GM08714 (cell line): ENCODE measurements at regions not wholly inside any gene's neighbourhood (a gene's known extent, or its start where the extent isn't known, plus 50 kb on each side); places are given as distances from the start of the nearest gene placed in this dataset.

Experiments
- H3K4me3 ChIP-seq: fragments of 200-500 bp; sonication (Bioruptor generic); 2 replicates; pipeline ENCODE4 v1.5.1; 2014; ENCODE audit warnings: mild to moderate bottlenecking, low read length, inconsistent platforms
- ZNF274 ChIP-seq: IDR thresholded peaks from 2 replicates; pipeline ENCODE4 v1.6.1; 2012; ENCODE audit warnings: mild to moderate bottlenecking, low read depth, low read length

GRCh38 chr15:26352909-26353308 is 420.0 kb downstream of the GABRB3 start:
- no peak overlapping the region for H3K4me3 ChIP-seq
- TF ChIP-seq ZNF274, result no peak

GRCh38 chr15:26352406-26352805 is 420.5 kb downstream of the GABRB3 start:
- no peak overlapping the region for H3K4me3 ChIP-seq
- TF ChIP-seq ZNF274, result no peak

GRCh38 chr15:26325495-26325894 is 447.4 kb downstream of the GABRB3 start:
- no peak overlapping the region for H3K4me3 ChIP-seq
- no peak for TF ChIP-seq ZNF274

- H3K4me3 ChIP-seq, result no peak overlapping the region
- no peak for TF ChIP-seq ZNF274
These were observed 449.3 kb downstream of the GABRB3 start for GRCh38 chr15:26323566-26323965.

- TF ChIP-seq ZNF274, result no peak
- H3K4me3 ChIP-seq, result no peak overlapping the region
These were observed 454.2 kb downstream of the GABRB3 start for GRCh38 chr15:26318689-26319088.

GRCh38 chr15:26314577-26314976 is 451.4 kb upstream of the ATP10A start:
- no peak overlapping the region for H3K4me3 ChIP-seq
- TF ChIP-seq ZNF274, result no peak

GRCh38 chr15:26311710-26312236 is 448.6 kb upstream of the ATP10A start:
- TF ChIP-seq ZNF274, result no peak
- no peak overlapping the region for H3K4me3 ChIP-seq

GRCh38 chr15:26298659-26299170 is 435.6 kb upstream of the ATP10A start:
- TF ChIP-seq ZNF274, result no peak
- H3K4me3 ChIP-seq, result no peak overlapping the region

- H3K4me3 ChIP-seq, result no peak overlapping the region
- TF ChIP-seq ZNF274, result no peak
These were observed 435.0 kb upstream of the ATP10A start for GRCh38 chr15:26298010-26298658.

GRCh38 chr15:26295336-26296085 is 432.4 kb upstream of the ATP10A start:
- H3K4me3 ChIP-seq, result no peak overlapping the region
- no peak for TF ChIP-seq ZNF274

- no peak overlapping the region for H3K4me3 ChIP-seq
- no peak for TF ChIP-seq ZNF274
These were observed 431.0 kb upstream of the ATP10A start for GRCh38 chr15:26294059-26294689.

- no peak overlapping the region for H3K4me3 ChIP-seq
- TF ChIP-seq ZNF274, result no peak
These were observed 424.3 kb upstream of the ATP10A start for GRCh38 chr15:26287381-26287780.

GRCh38 chr15:26280281-26280680 is 417.2 kb upstream of the ATP10A start:
- TF ChIP-seq ZNF274, result no peak
- H3K4me3 ChIP-seq, result no peak overlapping the region

- H3K4me3 ChIP-seq, result no peak overlapping the region
- TF ChIP-seq ZNF274, result no peak
These were observed 398.8 kb upstream of the ATP10A start for GRCh38 chr15:26261966-26262365.
